ENCODE measurements at regions not wholly inside any gene's neighbourhood (a gene's known extent, or its start where the extent isn't known, plus 50 kb on each side); places are given as distances from the start of the nearest gene placed in this dataset.

- no peaks in the 10 kb centered on the region for H3K36me3 ChIP-seq (ENCODE audit: insufficient read depth, low read length, poor library complexity, severe bottlenecking)
- no peak overlapping the region for H3K27ac ChIP-seq (ENCODE audit: low read depth, low read length, poor library complexity, severe bottlenecking)
- H3K27me3 ChIP-seq (replicated peaks; ENCODE audit: insufficient read depth, low read depth, low read length, poor library complexity), result peaks cover 5% of the 10 kb centered on the region
- no peak for TF ChIP-seq EZH2 (IDR thresholded peaks at IDR 0.05; ENCODE audit: borderline replicate concordance, low read depth, low read length, poor library complexity, severe bottlenecking)
- TF ChIP-seq CTCF (conservative IDR thresholded peaks at IDR 0.05; ENCODE audit: low read depth, low read length), result no peak
- ChIA-PET CTCF (no interaction called here), POLR2A (ENCODE audit: low non-redundant PET) (no interaction called here)
- no TSS peak for BruUV-seq (replicated peaks)
- DNase-seq (ENCODE audit: low spot score), result no peak
- intact Hi-C loops (cut with micrococcal nuclease; ENCODE audit: unreplicated experiment), result no loop called here
- H3K4me1 ChIP-seq (ENCODE audit: insufficient read depth, low read length, poor library complexity, severe bottlenecking), result no peaks in the 10 kb centered on the region
- no peak overlapping the region for H3K4me3 ChIP-seq (ENCODE audit: low read depth, low read length, poor library complexity, severe bottlenecking)
- no peaks in the 10 kb centered on the region for H3K9me3 ChIP-seq (ENCODE audit: low read depth, low read length, poor library complexity, severe bottlenecking)
These were observed 108.6 kb downstream of the RAB11FIP2 start for GRCh38 chr10:117938104-117938503.

GRCh38 chr10:117942226-117942625, 104.5 kb downstream of the RAB11FIP2 start:
- BruUV-seq (replicated peaks), result no TSS peak
- no peak overlapping the region for H3K4me3 ChIP-seq (ENCODE audit: low read depth, low read length, poor library complexity, severe bottlenecking)

GRCh38 chr10:117944676-117945447, 101.9 kb downstream of the RAB11FIP2 start:
- intact Hi-C loops (cut with micrococcal nuclease; ENCODE audit: unreplicated experiment), result no loop called here
- Histone ChIP-seq H3K4me3 (ENCODE audit: low read depth, low read length, poor library complexity, severe bottlenecking) (no peak overlapping the region), H3K36me3 (ENCODE audit: insufficient read depth, low read length, poor library complexity, severe bottlenecking) (no peaks in the 10 kb centered on the region), H3K4me1 (ENCODE audit: insufficient read depth, low read length, poor library complexity, severe bottlenecking) (no peaks in the 10 kb centered on the region), H3K27ac (ENCODE audit: low read depth, low read length, poor library complexity, severe bottlenecking) (no peak overlapping the region), H3K9me3 (ENCODE audit: low read depth, low read length, poor library complexity, severe bottlenecking) (no peaks in the 10 kb centered on the region), H3K27me3 (replicated peaks; ENCODE audit: insufficient read depth, low read depth, low read length, poor library complexity) (peaks cover 19% of the 10 kb centered on the region)
- CTCF ChIA-PET, result no interaction called here
- BruUV-seq (replicated peaks), result no TSS peak
- TF ChIP-seq CTCF (conservative IDR thresholded peaks at IDR 0.05; ENCODE audit: low read depth, low read length) (no peak), EZH2 (IDR thresholded peaks at IDR 0.05; ENCODE audit: borderline replicate concordance, low read depth, low read length, poor library complexity, severe bottlenecking) (no peak)
- POLR2A ChIA-PET (ENCODE audit: low non-redundant PET), result no interaction called here
- no peak for DNase-seq (ENCODE audit: low spot score)

More at GRCh38 chr10:117942226-117942625, 104.5 kb downstream of the RAB11FIP2 start:
- Histone ChIP-seq H3K9me3 (ENCODE audit: low read depth, low read length, poor library complexity, severe bottlenecking) (no peaks in the 10 kb centered on the region), H3K36me3 (ENCODE audit: insufficient read depth, low read length, poor library complexity, severe bottlenecking) (no peaks in the 10 kb centered on the region), H3K4me1 (ENCODE audit: insufficient read depth, low read length, poor library complexity, severe bottlenecking) (no peaks in the 10 kb centered on the region), H3K27me3 (replicated peaks; ENCODE audit: insufficient read depth, low read depth, low read length, poor library complexity) (peaks cover 13% of the 10 kb centered on the region), H3K27ac (ENCODE audit: low read depth, low read length, poor library complexity, severe bottlenecking) (no peak overlapping the region)
- CTCF ChIA-PET, result no interaction called here
- POLR2A ChIA-PET (ENCODE audit: low non-redundant PET), result no interaction called here
- no peak for TF ChIP-seq CTCF (conservative IDR thresholded peaks at IDR 0.05; ENCODE audit: low read depth, low read length)
- intact Hi-C loops (cut with micrococcal nuclease; ENCODE audit: unreplicated experiment), result no loop called here
- DNase-seq (ENCODE audit: low spot score), result no peak

Data from A673 (cell line).